NCI-H1694 treated with DMSO at 0.1 percent for 48 hours (cell line): ENCODE measurements at regions not wholly inside any gene's neighbourhood (a gene's known extent, or its start where the extent isn't known, plus 50 kb on each side); places are given as distances from the start of the nearest gene placed in this dataset.

Experiments
- DNase-seq: peaks from one replicate; lab custom pipeline; 2025; lab: John Stamatoyannopoulos, UW

DNA sequence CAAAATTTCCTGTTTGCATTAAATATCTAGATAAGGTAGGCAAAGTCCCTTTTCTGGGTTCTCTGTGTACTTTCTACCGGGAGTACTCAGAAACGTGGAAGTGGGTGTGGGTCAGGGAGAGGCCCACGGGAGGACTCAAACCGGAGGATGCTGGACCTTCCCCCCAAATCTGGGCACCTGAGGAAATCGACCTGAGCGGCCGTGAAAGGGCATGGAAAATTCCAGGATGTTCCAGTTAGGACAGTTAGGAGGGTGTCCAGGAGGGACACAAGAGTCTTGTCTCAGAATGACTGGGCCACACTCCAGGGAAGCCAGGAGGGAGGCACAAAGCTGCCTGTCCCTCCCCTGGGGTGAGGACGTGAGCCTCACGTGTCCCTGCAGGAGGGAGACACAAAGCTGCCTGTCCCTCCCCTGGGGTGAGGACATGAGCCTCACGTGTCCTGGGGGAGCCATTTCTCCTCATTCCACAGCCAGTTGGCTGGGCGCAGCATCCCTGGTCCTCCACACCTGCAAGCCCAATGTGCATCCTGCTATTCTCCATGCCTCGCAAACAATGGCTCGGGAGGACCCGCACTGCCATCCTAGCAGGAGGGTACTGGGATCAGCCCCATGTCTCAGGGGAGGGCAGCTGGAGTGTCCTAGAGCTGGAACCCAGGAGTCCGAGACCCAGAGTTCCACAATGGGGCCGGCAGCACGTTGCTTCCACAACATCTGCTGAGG is 190.5 kb upstream of the PPP2R2D start:
- DNase-seq, result no peak

- DNase-seq, result no peak
Observed at GRCh38 chr10:131722121-131722520, 178.7 kb upstream of the PPP2R2D start.

- DNase-seq, result no peak
Observed at GRCh38 chr10:131722525-131723264, 178.1 kb upstream of the PPP2R2D start.

GRCh38 chr10:131723297-131724168 is 177.3 kb upstream of the PPP2R2D start:
- DNase-seq, result no peak

- DNase-seq, result no peak
Observed at GRCh38 chr10:131724169-131724545, 176.7 kb upstream of the PPP2R2D start.

GRCh38 chr10:131724891-131725580 is 175.8 kb upstream of the PPP2R2D start:
- DNase-seq, result no peak

DNA sequence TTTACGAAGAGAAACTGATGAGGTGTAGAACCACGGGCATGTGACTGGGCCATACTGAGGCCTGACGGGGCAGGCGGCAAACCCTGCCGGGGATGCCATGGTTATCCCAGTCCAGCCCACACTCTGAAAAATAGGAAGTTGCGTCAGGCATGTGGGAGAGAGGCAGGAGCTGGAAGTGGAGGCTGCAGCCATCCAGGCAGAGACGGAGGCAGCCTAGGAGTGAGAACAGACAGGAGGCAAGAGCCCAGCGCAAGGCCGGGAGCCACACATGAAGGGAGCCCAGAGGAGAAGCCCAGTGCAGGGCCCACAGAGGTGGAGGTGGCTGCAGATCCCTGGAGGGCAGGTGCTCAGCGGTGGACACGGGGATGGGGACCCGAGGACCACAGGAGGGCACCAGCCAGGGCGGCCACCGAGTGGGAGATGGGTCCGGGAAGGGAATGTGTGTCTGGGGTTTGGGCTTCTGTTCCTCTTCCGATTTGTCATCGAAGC is 175.2 kb upstream of the PPP2R2D start:
- no peak for DNase-seq

DNA sequence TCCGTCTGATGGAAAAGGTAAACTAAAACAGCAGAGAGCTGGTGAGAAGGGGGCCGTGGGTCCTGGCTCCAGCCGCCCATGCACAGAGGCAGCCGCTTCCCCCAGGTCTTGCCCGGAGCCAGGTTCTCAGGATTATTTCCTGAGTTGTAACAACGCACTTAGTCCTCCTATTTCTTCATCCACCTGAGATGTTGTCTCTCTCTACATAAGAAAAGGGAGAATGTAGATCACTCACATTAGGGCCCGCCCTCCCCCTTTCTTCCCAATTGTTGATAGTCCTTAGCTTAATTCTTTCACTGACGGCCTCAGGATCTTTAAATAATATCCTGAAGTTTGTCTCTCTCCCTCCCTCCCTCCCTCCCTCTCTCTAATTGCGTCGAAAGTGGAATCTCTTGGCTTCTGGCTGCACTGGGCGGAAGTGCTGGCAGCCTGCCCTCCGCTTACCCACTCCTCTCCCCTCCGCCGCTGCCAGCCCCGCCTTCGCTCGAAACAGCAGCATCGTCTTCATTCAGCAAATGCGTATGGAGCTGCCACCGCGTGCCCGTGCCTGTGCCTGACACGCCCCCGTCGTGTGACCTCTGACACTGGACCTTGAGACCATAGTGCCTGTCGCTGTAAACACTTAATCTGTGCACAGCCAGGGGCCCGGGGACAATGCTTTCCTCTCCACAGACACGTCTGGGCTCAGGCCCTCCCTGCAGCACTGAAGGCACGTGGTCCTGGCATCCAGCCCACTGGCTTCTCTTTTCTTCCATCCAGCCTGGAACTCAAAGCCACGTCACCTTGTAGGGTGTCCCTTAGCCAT is 174.5 kb upstream of the PPP2R2D start:
- no peak for DNase-seq

DNA sequence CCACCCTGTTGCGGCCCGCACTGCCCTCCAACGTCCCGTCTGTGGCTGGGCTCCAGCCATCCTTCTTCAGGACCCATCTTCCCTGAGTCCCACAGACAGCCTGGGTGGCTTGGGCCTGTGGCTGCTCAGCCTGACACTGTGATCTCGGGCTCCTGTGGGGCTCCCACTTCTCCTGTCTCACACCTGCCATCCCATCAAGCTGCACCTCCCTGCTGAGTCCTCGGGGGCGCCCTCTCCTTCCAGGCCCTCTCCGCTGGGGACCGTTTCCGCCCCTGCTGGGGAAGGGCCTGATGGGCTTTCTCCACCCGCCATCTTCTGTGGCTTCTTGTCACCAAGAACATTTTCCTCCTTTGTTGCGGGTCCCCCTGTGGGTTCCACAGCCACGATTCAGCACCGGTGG is 173.8 kb upstream of the PPP2R2D start:
- no peak for DNase-seq

- no peak for DNase-seq
Observed at GRCh38 chr10:131727560-131727959, 173.2 kb upstream of the PPP2R2D start.

DNA sequence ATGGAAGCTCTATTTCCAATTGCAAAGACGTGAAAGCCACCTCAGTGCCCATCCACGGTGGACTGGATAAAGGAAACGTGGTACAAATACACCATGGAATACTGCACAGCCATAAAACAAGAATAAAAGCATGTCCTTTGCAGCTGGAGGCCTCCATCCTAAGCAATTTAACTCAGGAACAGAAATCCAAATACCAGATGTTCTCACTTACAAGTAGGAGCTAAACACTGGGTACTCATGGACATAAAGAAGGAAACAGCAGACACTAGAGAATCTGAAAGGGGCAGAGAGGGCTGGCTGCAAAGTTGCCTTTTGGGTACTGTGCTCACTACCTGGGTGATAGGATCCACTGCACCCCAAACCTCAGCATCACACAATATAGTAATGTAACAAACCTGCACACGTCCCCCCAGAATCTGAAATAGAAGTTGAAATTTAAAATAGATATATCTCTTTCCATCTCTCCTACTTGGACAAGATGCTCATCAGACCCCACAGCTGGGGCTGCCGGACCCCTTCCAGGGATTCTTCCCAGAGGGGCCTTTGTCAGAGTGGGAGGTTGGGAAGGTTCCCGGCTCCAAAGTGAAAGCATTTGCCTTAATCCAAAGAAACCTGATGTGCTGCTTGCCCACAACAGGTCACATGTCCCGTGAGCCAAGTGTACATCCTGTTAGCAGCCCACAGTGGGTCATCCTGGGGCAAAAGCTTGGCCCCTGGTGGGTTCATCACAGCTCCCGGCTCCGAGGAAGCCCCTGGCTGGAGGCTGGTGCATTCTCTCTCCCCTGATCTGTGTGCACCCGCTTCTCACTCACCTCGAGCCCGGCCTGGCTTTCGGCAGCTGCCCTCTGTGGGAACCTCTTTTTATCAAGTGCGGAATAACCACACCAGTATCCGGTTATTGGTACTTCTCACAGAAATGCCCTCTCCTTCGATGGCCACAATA is 172.3 kb upstream of the PPP2R2D start:
- no peak for DNase-seq

GRCh38 chr10:131729361-131729760 is 171.4 kb upstream of the PPP2R2D start:
- DNase-seq, result no peak

DNA sequence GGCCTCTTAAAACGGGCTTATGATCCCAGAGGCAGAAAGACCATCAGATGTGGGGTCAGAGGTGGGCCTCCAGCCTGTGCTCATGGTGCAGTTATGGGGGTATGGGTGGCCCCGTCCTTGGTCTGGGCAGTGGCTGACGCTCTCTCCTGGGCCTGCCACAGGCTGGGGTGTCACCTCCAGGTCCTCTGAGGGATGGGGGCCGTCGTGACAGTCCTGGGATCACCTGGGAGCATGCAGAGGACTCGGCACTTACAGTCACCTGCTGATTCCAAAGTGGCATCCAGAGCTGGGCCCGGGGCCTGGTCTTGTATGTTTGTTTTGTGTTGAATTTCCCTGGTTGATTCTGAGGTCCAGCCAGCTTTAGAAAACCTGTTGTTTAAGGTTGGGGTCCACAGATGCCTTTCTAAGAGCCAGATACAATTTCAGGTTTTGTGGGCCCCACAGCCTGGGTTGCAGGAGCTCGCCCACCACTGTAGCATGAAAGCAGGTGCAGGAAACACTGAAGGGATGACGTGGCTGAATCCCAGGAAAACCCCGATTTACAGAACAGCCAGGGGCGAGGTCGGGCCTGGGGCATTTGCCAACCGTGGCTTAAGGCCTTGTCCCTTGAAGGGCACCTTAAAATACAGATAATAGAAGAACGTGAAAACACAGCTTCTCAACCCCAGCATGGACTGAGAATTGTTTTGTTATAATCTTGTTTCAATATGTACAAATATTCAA is 170.7 kb upstream of the PPP2R2D start:
- DNase-seq, result no peak

DNA sequence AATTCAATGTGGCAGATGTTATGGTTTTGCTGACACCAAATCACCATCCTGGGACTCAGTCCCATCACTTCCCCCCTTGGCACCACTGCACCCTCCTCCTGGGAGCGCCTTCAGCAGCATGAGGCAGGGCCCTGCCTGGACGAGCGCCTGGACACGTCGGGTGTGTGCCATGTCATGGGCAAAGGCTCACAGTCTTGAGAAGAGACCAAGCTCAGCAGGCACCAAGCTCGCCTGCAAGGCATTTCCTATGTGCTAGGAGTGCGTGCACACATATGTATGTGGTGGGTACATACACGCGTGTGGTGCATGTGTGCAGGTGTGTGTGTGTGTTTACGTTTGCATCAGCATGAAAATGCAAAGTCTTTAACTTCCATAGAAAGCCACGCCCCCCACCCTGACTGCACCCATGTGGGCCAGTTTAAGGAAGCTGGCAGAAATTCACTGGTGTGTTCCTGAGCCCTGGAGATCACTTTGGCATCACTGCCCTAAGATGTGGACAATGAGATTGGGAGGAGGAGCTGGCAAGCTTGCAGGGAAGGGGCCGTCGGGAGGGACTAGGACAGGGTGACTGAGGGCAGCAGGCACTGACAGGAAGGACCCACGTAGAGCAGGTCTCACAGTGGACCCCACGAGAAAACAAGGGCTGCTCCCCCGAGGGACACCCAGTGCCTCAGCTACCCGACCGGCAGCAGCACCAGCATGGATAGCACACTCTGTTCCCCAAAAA is 169.9 kb upstream of the PPP2R2D start:
- no peak for DNase-seq

DNA sequence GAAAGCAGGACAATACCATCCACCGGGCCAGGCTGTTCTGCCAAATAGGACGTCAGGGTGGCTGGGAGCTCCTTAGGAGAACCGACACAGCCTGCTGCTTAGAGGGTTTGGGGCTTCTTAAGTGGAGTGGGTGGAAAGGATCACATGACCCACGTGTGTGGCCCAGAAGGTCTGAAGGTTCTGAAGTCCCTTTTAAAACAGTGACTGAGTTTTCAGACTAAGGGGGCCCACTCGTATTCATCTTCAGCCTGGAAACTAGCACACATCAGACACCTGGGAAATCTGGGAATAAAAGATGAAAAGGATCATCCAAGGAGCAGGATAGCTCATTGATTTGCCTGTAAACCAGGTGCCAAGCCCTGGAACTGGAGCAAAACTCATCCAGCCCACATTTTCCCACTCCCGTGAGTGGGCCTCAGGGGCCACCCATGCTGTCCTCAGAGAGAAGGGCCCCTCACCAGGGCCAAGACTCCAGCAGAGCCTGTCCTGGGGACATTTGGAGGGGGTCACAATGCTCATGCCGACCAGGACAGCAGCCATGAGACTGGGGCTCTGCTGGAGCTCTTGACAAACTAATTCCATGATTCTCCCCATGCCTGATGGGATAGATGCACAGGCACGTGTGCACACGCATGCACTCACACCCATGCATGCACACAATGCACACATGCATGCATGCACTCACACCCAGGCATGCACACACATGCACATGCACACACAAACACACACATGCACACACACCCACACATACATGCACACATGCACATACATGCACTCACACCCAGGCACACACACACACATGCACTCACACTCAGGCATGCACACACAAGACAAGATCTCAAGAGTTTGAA is 168.8 kb upstream of the PPP2R2D start:
- no peak for DNase-seq

GRCh38 chr10:131732631-131733127 is 168.1 kb upstream of the PPP2R2D start:
- no peak for DNase-seq

- no peak for DNase-seq
Observed at GRCh38 chr10:131733596-131733995, 167.2 kb upstream of the PPP2R2D start.
